GM21447 (cell line): ENCODE measurements at regions not wholly inside any gene's neighbourhood (a gene's known extent, or its start where the extent isn't known, plus 50 kb on each side); places are given as distances from the start of the nearest gene placed in this dataset.
"Not testable (repeated sequence)": the region's sequence is repeated elsewhere in the genome, so short reads cannot be mapped to it uniquely, and the experiment has no call there.

Experiments used
- ATAC-seq: cut with Tn5 transposase; IDR thresholded peaks from one replicate; pipeline ENCODE4 v1.9.1; 2021; ENCODE audit not compliant: unreplicated experiment

DNA sequence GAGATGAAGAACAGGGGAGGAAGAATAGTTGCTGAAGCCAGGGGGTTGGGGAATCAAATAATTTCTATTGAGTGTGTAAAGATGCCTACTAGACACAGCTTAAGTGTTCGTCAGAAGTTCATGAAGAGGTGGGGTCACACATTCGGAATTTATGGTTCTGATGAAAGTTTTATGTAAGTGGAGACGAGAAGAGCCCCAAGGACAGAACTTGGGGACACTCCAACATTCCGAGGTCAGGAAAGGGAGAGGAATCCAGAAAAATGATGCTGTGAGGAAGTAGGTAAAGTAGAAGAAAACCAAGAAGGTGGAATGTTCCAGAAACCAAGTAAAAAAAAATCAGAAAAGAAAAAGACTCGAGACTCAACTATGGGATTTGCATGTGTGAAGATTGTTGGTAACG, 272.5 kb downstream of the SIPA1L2 start:
- no peak for ATAC-seq

DNA sequence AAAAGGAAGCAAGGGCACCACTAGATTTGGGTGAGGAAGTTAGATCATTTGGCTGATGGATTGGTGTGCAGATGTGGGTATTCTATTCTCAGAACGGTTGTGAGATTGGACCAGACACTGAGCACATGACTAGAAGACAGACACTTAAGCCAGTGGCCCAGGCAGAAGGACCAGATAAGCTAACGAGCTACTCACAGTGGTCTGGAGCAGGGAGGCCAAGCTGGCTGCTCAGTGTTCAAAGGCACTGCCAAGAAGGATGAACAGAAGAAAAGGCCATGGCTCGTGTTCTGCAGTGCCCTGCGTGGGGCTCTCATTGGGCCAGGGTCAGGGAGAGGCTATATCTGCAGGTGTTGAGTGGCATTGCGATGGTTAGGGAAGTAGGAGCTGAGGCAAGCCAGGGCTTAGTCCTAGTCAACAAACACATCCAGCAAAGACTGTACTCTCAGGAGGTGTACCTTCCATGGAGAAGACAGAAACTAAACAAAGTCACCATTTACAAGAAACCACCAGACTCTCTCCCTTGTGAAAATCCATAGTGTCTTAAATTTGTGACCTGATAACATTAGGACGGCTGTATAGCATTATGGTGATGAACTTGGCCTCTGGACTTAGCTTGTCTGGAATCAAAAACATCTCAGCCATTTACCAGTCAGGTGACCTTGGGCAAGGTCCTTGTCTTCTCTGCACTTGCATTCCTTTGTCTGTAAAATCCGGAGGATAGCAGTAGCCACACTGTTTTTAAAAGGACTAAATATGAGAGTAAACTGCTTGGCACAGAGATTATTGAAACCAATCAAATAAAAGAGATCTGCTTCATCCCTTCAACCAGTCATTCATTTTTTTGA, 274.5 kb downstream of the SIPA1L2 start:
- no peak for ATAC-seq

DNA sequence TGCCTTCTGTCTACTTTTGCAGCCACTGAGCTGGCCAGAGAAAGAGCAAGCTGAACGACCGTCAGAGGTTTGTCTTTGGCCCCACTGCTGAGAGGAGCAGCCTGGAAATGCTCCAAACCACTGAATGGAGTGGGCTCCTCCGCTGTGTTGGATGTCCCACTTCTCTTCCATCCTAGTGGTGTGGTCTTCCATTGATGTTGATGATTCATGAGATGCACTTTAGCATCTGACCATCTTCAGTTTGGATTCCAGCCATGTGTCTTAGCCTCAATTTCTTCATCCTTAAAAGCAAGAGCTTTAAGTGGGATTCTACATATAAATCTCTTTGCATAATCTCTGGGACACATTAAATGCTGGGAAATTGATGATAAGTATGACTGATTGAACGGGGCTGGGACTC, 276.9 kb downstream of the SIPA1L2 start:
- no peak for ATAC-seq

DNA sequence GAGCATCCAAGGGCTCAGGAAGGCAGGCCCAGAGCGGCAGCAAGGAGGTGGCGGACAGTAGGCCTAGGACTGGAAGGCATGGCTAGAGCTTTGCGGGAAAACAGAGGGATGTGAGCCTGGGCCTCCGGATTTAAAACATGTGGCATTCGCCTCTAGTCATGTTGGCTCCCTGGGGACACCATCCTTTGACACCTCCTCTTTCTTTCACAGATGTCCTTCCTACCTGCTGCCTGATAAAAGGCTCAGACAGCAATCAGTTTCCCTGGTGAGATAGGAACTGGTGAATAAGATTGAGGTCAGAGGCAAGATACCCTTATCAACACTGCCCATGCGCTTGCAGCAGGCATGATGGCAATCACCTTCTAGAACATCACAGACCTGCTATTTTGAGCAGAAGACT, 277.6 kb downstream of the SIPA1L2 start:
- ATAC-seq = no peak

DNA sequence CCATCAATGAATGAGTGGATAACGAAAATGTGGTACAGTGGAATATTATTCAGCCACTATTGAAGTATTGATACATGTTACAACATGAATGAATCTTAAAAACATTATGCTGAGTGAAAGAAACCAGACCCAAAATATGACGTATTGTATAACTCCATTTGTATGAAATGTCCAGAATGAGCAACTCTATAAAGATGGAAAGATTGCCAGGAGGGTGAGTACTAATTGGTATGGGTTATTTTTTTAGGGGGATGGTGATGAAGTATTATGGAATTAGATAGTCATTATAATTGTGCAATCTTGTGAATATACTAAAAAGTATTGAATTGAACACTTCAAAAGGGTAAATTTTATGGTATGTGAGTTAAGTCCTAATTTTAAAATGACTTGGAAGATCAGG, 278.6 kb downstream of the SIPA1L2 start:
- no peak for ATAC-seq

DNA sequence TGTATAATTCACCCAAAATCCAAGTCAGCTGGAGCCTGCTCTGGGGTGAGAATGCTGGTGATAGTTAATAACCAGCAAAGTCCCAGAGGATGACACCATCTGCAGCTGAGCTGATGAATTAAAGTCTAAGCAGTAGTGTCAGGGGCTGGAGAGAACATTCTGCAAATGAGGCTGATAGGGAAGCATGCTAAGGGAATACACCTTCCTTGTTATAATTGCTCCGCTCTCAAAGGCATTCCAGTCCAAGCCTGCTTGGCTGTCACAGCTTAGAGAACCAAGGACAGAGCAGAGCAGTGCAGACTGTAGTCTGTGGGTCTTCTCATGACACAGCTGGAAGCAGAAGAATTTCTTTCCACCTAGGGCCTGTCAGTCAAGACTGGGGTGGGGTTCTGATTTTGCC, 283.1 kb downstream of the SIPA1L2 start:
- ATAC-seq = no peak

DNA sequence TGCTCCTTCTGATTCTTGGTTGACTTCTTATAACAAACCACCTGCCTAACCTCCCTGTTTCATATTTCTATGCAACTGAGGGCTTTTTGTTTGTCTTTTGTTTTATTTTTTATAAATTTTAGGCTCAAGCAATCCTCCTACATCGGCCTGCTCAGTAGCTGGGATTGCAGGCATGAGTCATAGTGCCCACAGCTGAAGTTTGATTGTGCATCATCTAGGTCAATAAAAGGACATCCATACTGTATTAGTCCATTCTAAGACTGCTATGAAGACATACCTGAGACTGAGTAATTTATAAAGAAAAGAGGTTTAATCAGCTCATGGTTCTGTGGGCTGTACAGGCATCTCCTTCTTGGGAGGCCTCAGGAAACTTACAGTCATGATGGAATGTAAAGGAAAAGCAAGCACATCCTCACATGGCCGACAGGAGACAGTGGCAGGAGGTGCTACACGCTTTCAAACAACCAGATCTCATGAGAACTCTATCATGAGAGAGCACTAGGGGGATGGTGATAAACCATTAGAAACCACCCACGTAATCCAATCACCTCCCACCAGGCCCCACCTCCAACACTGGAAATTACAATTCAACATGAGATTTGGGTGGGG, 285.0 kb downstream of the SIPA1L2 start:
- no peak for ATAC-seq

DNA sequence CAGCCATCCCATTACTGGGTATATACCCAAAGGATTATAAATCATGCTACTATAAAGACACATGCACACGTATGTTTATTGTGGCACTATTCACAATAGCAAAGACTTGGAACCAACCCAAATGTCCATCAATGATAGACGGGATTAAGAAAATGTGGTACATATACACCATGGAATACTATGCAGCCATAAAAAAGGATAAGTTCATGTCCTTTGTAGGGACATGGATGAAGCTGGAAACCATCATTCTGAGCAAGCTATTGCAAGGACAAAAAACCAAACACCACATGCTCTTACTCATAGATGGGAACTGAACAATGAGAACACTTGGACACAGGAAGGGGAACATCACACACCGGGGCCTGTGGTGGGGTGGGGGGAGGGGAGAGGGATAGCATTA, 285.7 kb downstream of the SIPA1L2 start:
- not testable (repeated sequence) for ATAC-seq

DNA sequence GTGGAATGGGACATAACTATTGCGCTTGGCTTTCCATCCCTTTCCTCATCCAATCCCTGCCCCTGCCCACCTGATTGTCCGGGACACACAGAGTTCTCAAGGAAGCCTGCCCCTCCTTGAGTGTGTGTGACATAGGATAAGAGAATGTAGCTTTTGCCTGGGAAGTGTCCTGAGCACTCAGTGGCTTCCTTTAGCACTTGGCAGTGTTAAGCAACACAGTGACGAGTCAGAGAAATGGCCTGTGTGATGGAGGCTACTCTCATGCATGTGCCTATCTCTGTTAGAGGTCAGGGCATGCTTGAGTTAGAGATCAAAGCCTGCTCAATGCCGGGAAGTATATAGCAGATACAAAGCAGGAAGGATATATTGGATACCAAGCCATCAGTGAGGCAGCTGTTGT, 289.5 kb downstream of the SIPA1L2 start:
- ATAC-seq = no peak

DNA sequence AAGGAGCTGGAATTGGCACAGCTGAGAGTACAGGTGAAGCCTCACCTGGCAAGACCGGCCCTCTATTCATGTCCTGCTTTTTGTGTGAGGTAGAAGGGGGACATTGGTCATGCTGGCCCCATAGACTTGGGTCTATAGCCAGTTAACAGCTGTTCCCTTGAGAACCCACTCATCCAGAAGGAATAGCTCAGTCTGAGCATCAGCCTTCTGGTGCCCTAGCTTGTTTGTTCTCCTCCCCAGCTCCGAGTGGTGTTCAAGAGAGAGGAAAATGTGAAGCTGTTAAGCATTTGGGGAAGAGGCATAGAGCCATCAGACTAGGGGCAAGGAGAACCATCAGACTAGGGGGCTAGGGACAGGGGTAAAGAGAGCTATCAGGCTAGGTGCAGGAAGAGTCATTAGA, 290.9 kb downstream of the SIPA1L2 start:
- ATAC-seq = no peak

DNA sequence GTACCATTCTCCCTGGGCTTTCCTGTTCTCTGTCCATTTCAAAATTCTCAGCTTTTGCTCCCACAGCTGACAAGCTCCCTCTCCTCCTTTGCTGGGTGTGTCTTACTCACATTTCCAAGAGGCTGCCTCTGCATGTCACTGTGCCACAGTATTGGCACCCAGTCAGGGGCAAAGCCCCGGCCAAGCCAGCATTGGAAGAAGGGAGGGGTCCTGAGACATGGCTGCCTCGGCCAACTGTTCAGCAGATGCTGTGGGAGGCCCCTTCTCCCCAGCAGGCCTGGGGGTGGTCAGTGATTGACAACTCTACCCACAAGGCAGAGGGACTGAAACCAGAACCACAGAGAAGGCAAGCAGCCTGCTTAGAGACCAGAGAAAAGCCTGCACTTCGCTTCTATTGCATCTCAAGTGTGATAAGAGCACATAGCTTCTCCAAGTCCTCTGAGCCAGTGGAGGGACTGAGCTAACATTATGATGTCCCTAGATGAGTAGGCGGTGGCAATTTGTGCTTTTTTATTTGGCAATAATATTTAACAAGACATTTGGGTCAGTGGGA, 294.1 kb downstream of the SIPA1L2 start:
- no peak for ATAC-seq

DNA sequence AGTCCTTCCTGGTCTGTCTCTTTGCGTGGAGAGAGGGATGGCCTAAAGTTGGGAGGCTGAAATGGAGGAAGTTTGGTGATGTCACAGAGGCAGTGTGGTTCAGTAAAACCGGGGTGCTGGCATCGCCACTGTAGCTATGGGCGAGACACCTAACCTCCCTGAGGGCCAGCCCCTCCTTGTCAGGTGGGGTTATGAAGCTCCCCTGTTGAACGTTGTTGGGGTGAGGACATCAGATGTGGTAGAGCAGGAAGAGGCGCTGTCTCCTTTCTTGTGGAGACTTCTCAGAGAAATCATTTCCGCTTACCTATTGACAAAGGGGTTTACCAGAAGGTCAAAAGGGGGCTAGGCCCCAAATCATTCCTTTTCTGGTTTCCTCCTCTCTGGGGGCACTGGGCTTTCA, 294.7 kb downstream of the SIPA1L2 start:
- ATAC-seq = no peak

DNA sequence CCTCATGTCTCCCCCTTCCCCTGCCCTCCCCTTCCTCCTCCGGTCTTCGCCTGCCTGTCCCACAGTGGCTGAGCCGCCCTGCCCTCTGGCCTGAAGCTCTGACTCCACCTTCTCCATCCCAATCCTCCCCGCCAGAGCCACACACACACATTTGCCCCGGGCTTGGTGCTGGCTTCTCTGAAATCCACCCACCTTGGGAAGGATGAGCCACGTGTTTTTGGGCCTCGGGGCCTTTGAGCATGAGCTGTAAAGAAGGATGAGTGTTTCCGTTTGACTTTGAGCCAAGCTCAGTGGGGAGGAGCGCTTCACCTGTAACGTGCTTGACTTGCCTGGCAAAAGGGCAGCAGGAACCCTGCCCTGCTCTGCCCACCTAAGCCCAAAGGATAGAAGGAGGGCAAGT, 295.1 kb downstream of the SIPA1L2 start:
- ATAC-seq = no peak

DNA sequence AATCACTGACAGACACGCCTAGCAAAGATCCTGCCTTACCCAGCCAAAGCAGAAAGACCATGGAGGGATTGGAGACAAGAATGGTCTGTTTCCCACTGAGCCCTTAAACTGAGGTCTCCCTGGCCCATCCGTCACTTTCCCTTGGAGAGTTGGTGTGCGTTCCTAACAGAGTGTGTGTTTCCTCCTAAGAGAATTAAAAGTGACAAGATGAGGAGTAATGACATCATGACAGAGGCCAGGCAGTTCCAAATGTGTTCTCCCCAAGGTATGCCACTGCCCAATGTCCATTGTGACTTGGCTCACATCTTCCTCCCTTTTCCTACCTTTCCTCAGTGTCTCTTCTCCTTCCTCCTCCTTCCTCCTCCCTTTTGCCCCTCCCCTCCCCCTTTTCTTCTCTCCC, 295.7 kb downstream of the SIPA1L2 start:
- ATAC-seq = no peak

DNA sequence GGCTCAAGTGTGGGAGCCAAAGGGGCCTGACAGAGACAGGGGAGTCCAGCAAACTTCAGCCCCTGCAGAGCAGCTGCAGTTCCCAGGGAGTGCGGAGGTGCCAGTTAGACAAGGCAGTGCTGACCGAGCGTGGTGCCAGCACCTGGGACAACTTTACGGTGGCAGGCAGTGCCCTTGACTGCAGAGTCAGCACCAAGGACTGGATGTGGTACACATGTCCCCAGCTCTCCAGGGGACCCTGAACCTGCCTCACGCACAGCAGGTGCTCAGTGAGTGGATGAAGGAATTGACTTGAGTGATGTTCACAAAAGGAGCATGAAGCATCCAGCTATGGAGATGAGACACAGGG, 296.5 kb downstream of the SIPA1L2 start:
- ATAC-seq = no peak

DNA sequence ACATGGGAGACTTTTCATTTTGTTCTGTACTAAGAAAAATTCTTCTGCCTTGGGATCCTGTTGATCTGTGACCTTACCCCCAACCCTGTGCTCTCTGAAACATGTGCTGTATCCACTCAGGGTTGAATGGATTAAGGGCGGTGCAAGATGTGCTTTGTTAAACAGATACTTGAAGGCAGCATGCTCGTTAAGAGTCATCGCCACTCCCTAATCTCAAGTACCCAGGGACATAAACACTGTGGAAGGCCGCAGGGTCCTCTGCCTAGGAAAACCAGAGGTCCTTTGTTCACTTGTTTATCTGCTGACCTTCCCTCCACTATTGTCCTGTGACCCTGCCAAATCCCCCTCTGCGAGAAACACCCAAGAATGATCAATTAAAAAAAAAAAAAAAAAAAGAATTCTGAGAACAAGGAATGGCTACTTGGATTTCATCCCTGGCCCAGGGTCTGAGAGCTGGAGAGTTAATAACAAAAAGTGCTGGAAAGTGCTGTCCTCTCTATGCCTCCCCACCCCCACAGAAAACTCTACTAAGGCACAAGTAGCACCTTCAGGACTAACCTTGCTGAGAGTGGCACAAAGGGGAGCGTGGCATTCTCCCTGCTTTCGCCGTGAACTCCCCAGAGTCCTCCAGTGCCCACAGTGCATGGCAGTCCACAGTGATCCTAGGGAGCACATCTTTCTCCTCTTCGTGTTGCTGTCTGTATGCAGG, 297.1 kb downstream of the SIPA1L2 start:
- ATAC-seq = not testable (repeated sequence)

DNA sequence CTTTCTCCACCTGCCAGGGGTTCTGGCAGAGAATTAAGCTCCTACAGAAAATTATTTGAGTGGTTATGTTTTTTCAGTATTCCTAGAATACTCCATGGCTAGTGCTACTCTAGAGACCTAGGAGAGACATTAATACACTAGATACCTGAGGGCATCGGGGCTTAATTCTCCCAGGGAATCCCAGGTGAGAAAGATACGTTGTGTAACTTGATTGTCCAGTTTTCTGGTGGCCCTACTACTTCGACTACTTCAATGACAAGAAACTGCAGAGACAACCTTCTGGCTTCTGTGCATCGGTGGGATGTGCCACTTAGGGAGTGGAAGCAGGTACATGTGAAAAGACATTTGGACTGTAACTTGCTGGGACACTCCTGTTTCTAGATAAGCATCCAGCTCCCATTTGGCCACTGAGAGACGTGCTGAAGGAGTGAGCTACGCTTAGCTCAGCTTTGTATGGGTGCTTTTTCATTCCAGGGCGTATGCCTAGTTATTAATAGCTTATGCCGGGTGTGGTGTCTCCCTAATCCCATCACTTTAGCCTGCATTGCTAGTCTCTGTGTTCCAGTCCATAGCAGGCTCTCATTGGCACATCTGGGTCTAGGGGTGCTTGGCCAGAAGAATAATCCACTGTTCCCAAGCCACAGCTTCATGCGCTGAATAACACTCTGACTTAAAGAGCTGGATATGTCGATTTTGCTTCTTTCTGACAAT, 300.7 kb downstream of the SIPA1L2 start:
- ATAC-seq = no peak

DNA sequence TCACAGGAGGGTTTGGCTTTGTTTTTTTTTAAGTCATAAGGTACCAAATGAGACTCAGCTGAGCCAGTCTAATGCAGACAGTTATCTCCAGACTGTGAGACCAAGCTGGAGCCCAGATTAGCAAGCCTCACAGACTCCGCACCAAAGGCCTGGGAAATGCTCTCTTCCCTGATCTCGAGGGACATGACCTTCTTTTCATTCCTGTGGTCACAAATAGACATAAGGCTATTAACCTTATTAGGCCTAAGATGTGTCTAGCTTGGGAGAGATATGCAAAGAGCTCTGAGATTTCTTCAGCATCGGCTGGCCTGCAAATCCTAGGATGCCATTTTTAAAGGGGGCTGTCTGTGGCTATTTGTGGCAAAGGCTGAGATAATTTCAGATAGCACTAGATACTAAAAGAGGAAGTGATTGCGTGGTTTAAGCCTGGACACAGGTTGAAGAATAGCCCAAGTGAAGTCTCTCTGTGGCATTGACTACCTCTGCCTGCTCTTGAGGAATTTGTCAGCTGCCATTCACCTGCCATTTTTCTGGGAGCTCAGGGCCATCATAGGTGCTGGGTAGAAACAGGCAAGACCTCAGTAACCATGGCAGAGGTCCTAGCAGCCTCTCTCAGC, 301.3 kb downstream of the SIPA1L2 start:
- no peak for ATAC-seq

DNA sequence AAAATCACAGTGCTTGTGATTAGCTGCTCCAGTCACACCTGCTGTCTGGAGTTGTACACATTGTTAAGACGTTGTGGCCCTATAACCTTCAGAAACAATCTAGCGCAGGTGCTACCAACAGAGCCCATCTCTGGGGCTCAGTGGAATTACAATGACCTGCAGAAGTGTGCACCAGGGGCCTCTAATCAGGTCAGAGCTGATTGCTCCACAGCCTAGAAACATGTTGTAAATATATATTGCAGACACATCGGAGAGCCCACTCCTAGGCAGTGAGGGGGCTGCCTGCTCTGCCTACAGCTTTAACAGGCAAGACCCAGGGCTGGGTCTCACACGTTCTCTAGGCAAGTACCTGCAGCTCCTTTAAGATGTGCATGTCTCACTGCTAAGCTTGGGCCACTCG, 302.0 kb downstream of the SIPA1L2 start:
- ATAC-seq = no peak

DNA sequence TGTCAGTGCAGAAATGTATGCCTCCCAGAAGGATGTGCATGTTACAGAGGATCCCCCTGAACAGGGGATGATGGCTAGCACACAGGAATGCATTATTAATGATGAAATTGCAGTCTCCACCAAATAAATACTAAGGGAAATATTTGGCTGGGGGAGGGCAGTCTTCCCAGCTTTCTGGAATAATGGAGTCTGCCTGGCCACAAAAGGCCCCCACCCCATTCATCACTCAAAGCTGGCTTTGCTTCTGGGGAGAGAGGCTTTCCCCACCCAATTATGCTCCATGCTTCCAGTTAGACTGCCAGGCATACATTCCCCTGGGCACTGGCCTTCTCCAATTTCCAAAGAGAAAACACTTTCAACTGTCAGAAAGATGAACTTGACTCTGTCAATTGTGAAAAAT, 302.7 kb downstream of the SIPA1L2 start:
- no peak for ATAC-seq

DNA sequence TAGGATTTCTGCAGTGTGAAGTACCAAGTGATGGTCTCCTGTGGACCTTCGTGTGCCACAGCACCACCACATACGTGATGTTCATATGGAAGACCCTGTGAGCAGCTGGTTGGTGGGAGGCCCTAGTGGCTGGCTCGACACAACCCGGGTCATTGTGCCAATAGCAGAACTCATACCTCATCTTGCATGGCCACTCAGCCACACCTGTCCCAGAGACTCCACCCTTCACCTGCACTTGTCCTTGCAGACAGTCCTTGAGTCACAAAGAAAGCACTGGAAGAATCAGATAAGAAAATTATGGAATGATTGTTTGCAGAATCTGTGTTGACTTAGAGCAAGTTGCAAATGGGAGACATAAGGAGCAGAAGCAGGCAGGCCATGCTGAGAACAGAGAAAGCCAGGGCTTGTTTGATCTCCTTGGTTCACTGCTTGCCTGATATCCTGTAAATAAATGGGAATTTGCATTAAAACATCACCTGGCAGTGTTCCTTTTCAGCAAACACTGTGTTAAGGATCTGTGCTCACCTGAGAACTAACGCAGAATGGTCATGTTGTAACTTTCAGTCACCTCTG, 307.7 kb downstream of the SIPA1L2 start:
- ATAC-seq = no peak
